GM21619 (cell line): ENCODE measurements at regions not wholly inside any gene's neighbourhood (a gene's known extent, or its start where the extent isn't known, plus 50 kb on each side); places are given as distances from the start of the nearest gene placed in this dataset.

Experiments used
- ATAC-seq: cut with Tn5 transposase; IDR thresholded peaks from one replicate; pipeline ENCODE4 v1.9.1; 2021; ENCODE audit not compliant: unreplicated experiment

- no peak for ATAC-seq
These were observed 355.1 kb downstream of the EPM2A start for GRCh38 chr6:145380186-145380585.

- ATAC-seq: no peak
These were observed 353.4 kb downstream of the EPM2A start for GRCh38 chr6:145381941-145382340.

GRCh38 chr6:145383428-145383827 is 351.9 kb downstream of the EPM2A start:
- no peak for ATAC-seq

GRCh38 chr6:145384503-145384902 is 350.8 kb downstream of the EPM2A start:
- no peak for ATAC-seq

GRCh38 chr6:145396499-145396898 is 338.8 kb downstream of the EPM2A start:
- no peak for ATAC-seq

- no peak for ATAC-seq
These were observed 334.8 kb downstream of the EPM2A start for GRCh38 chr6:145400508-145400907.

- no peak for ATAC-seq
These were observed 330.2 kb downstream of the EPM2A start for GRCh38 chr6:145405006-145405551.

GRCh38 chr6:145406783-145407182 is 328.5 kb downstream of the EPM2A start:
- ATAC-seq: no peak

- ATAC-seq: no peak
These were observed 319.7 kb downstream of the EPM2A start for GRCh38 chr6:145415616-145416015.

- ATAC-seq: no peak
These were observed 314.7 kb downstream of the EPM2A start for GRCh38 chr6:145420599-145420998.

- ATAC-seq: no peak
These were observed 311.4 kb downstream of the EPM2A start for GRCh38 chr6:145423936-145424335.

GRCh38 chr6:145427232-145427631 is 308.1 kb downstream of the EPM2A start:
- no peak for ATAC-seq

- ATAC-seq: no peak
These were observed 306.6 kb downstream of the EPM2A start for GRCh38 chr6:145428706-145429105.

- ATAC-seq: no peak
These were observed 293.2 kb downstream of the EPM2A start for GRCh38 chr6:145442110-145442509.

GRCh38 chr6:145445674-145446073 is 289.6 kb downstream of the EPM2A start:
- no peak for ATAC-seq

- no peak for ATAC-seq
These were observed 284.3 kb downstream of the EPM2A start for GRCh38 chr6:145451029-145451428.

GRCh38 chr6:145453376-145453775 is 281.9 kb downstream of the EPM2A start:
- no peak for ATAC-seq

- ATAC-seq: no peak
These were observed 281.3 kb downstream of the EPM2A start for GRCh38 chr6:145454006-145454405.

- ATAC-seq: no peak
These were observed 277.8 kb downstream of the EPM2A start for GRCh38 chr6:145457556-145457955.

- no peak for ATAC-seq
These were observed 266.8 kb downstream of the EPM2A start for GRCh38 chr6:145468534-145468933.

- ATAC-seq: no peak
These were observed 266.3 kb downstream of the EPM2A start for GRCh38 chr6:145469021-145469420.

- no peak for ATAC-seq
These were observed 259.4 kb downstream of the EPM2A start for GRCh38 chr6:145475794-145476396.

GRCh38 chr6:145480024-145480423 is 255.3 kb downstream of the EPM2A start:
- ATAC-seq: no peak
